ENCODE measurements at regions not wholly inside any gene's neighbourhood (a gene's known extent, or its start where the extent isn't known, plus 50 kb on each side); places are given as distances from the start of the nearest gene placed in this dataset.
"Not testable (repeated sequence)": the region's sequence is repeated elsewhere in the genome, so short reads cannot be mapped to it uniquely, and the experiment has no call there.

- H3K27me3 Mint-ChIP-seq (ENCODE audit: low read depth), result no peaks in the 10 kb centered on the region
- no peaks in the 10 kb centered on the region for H3K9me3 Mint-ChIP-seq
- ATAC-seq (replicated peaks in 1 of 2), result no peak
- no peak overlapping the region for H3K27ac Mint-ChIP-seq
- no peak for DNase-seq
- H3K4me3 Mint-ChIP-seq, result no peak overlapping the region
- H3K4me1 Mint-ChIP-seq (ENCODE audit: low read depth), result peaks cover 80% of the 10 kb centered on the region
- peaks cover 0 to 3% of the 10 kb centered on the region in 2 donors for H3K36me3 Mint-ChIP-seq (ENCODE audit: insufficient read depth in 2 of 2)
Observed at GRCh38 chr5:40431734-40432133, 248.0 kb upstream of the PTGER4 start.

- ATAC-seq (replicated peaks in 1 of 2) (peak; percentile 14 to 20), DNase-seq (no peak)
- Mint-ChIP-seq H3K36me3 (ENCODE audit: insufficient read depth in 2 of 2) (peaks cover 1 to 6% of the 10 kb centered on the region in 2 donors), H3K27ac (peak overlapping the region; percentile 59), H3K4me1 (ENCODE audit: low read depth) (peaks cover 65% of the 10 kb centered on the region), H3K9me3 (peaks cover 2 to 5% of the 10 kb centered on the region in 2 donors), H3K27me3 (ENCODE audit: low read depth) (no peaks in the 10 kb centered on the region), H3K4me3 (peak overlapping the region; percentile 35 to 55)
Observed at GRCh38 chr5:40430101-40430710, 249.5 kb upstream of the PTGER4 start.

DNA sequence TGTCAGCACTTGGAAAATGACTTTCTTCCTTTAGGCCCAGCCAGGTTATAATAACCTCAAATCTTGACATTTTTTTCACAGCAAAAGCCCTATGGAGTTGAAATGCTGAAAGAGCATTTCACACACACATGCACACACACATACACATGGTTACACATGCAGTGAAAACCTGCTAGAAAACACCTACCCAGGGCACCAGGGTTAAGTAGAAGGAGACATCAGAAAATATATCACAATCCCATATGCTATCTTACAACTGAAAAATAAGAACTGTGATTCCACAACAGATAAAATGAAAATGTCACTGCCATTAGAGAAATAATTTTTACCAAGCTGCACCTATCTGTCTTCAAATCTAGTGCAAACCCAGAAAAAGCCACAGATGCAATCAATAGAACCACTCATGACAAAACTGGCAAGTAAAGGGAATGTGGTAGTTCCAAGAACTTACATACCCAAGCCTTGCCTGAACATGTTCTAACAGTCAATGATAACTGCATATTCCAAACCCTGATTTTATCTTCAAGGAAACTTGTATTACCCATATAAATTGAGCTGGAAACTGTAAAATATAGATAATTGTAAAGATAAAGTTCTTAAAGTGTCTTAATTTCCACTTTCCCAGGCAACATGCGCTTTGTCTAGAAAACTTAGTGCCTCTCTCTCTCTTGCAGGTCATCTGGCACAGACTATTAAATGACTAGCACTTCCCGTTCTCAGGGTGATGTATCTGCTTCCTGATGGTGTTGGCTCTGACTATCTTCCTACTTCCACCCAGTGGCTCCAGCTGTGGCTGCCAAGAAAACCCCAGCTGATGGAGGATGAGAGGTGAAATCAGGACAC, 250.2 kb upstream of the PTGER4 start:
- Mint-ChIP-seq H3K27ac (peak overlapping the region; percentile 59), H3K4me1 (ENCODE audit: low read depth) (peaks cover 58% of the 10 kb centered on the region), H3K27me3 (ENCODE audit: low read depth) (no peaks in the 10 kb centered on the region), H3K9me3 (peaks cover 2 to 5% of the 10 kb centered on the region in 2 donors), H3K4me3 (peak overlapping the region; percentile 55 to 66), H3K36me3 (ENCODE audit: insufficient read depth in 2 of 2) (peaks cover 1 to 6% of the 10 kb centered on the region in 2 donors)
- ATAC-seq (replicated peaks in 1 of 2) (peak; percentile 52 to 67), DNase-seq (no peak)

GRCh38 chr5:40428815-40429214, 250.9 kb upstream of the PTGER4 start:
- no peak overlapping the region for H3K27ac Mint-ChIP-seq
- ATAC-seq (replicated peaks in 1 of 2), result no peak
- H3K4me3 Mint-ChIP-seq, result peak overlapping the region in 1 of 2 donors; percentile 66

DNA sequence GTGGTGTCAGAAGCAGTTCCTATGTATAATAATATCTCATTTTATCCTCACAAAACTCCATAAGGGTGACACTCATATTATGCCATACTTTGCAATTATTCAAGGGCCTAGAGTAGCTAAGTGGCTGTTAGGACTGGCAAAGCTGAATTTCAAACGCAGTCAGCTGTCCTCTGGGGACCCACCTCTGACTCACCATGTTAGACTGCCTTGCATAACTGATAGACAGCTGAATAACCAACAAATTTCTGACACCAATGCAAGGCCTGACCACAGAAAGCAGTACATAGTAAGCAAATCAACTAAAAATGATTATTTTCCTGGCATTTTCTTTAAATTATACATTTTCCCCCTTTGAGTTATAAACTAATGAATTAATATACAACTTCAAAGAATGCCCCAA, 251.6 kb upstream of the PTGER4 start:
- H3K27ac Mint-ChIP-seq, result no peak overlapping the region
- H3K9me3 Mint-ChIP-seq, result peaks cover 5 to 6% of the 10 kb centered on the region in 2 donors
- H3K27me3 Mint-ChIP-seq (ENCODE audit: low read depth), result no peaks in the 10 kb centered on the region
- DNase-seq, result no peak
- H3K36me3 Mint-ChIP-seq (ENCODE audit: insufficient read depth in 2 of 2), result peaks cover 5 to 10% of the 10 kb centered on the region in 2 donors
- peak; percentile 72 to 74 for ATAC-seq (replicated peaks in 1 of 2)
- peaks cover 44% of the 10 kb centered on the region for H3K4me1 Mint-ChIP-seq (ENCODE audit: low read depth)
- H3K4me3 Mint-ChIP-seq, result no peak overlapping the region

More at GRCh38 chr5:40428815-40429214, 250.9 kb upstream of the PTGER4 start:
- Mint-ChIP-seq H3K27me3 (ENCODE audit: low read depth) (no peaks in the 10 kb centered on the region), H3K4me1 (ENCODE audit: low read depth) (peaks cover 51% of the 10 kb centered on the region), H3K9me3 (peaks cover 2 to 5% of the 10 kb centered on the region in 2 donors), H3K36me3 (ENCODE audit: insufficient read depth in 2 of 2) (peaks cover 1 to 6% of the 10 kb centered on the region in 2 donors)
- DNase-seq, result no peak

DNA sequence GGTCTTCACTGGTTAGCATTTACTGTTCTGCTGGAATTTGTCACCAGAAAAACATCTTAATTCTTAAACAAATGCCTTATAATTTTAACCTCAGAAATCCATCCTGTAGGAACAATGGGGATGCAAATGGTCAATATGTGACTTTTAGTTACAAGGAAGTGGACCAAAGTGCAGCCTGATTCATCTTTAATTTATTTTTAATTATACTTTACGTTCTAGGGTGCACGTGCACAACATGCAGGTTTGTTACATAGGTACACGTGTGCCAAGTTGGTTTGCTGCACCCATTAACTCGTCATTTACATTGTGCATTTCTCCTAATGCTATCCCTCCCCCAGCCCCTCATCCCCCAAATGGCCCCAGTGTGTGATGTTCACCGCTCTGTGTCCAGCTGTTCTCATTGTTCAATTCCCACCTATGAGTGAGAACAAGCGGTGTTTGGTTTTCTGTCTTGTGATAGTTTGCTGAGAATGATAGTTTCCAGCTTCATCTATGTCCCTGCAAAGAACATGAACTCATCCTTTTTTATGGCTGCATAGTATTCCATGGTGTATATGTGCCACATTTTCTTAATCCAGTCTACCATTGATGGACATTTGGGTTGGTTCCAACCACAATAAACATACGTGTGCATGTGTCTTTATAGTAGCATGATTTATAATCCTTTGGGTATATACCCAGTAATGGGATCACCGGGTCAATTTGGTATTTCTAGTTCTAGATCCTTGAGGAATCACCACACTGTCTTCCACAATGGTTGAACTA, 262.5 kb upstream of the PTGER4 start:
- peaks cover 18% of the 10 kb centered on the region in 2 donors for H3K9me3 Mint-ChIP-seq
- peaks cover 22 to 33% of the 10 kb centered on the region in 2 donors for H3K36me3 Mint-ChIP-seq (ENCODE audit: insufficient read depth in 2 of 2)
- H3K27me3 Mint-ChIP-seq (ENCODE audit: low read depth); H3K4me3 Mint-ChIP-seq; ATAC-seq (replicated peaks in 1 of 2); H3K4me1 Mint-ChIP-seq (ENCODE audit: low read depth); DNase-seq; H3K27ac Mint-ChIP-seq: not testable (repeated sequence)

GRCh38 chr5:40416588-40416987, 263.1 kb upstream of the PTGER4 start:
- Mint-ChIP-seq H3K9me3 (peaks cover 16 to 19% of the 10 kb centered on the region in 2 donors), H3K27ac (no peak overlapping the region), H3K4me3 (no peak overlapping the region), H3K36me3 (ENCODE audit: insufficient read depth in 2 of 2) (peaks cover 19 to 29% of the 10 kb centered on the region in 2 donors), H3K27me3 (ENCODE audit: low read depth) (no peaks in the 10 kb centered on the region), H3K4me1 (ENCODE audit: low read depth) (peaks cover 7% of the 10 kb centered on the region)
- DNase-seq, result no peak
- ATAC-seq (replicated peaks in 1 of 2), result no peak

DNA sequence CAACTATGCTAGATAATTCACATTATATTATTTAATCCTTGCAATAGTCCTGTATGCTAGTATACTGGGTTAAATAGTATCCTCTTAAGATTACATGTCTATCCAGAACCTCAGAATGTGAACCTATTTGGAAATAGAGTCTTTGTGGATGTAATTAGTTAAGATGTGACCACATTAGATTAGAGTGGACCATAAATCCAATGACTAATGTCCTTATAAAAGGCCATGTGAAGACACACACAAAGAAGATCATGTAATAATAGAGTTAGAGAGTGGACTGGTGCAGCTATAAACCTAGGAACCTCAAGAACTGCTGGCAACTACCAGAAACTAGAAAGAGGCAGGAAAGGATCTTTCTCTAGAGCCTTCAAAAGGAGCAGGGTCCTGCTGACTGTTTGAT, 263.6 kb upstream of the PTGER4 start:
- peaks cover 16 to 23% of the 10 kb centered on the region in 2 donors for H3K9me3 Mint-ChIP-seq
- no peaks in the 10 kb centered on the region for H3K27me3 Mint-ChIP-seq (ENCODE audit: low read depth)
- ATAC-seq (replicated peaks in 1 of 2) (no peak), DNase-seq (no peak)
- peaks cover 16 to 31% of the 10 kb centered on the region in 2 donors for H3K36me3 Mint-ChIP-seq (ENCODE audit: insufficient read depth in 2 of 2)
- no peak overlapping the region for H3K27ac Mint-ChIP-seq
- H3K4me1 Mint-ChIP-seq (ENCODE audit: low read depth), result peaks cover 12% of the 10 kb centered on the region
- H3K4me3 Mint-ChIP-seq, result no peak overlapping the region

GRCh38 chr5:40414922-40415321, 264.8 kb upstream of the PTGER4 start:
- Mint-ChIP-seq H3K4me1 (ENCODE audit: low read depth) (peaks cover 24% of the 10 kb centered on the region), H3K9me3 (peaks cover 13 to 15% of the 10 kb centered on the region in 2 donors), H3K27ac (no peak overlapping the region), H3K27me3 (ENCODE audit: low read depth) (no peaks in the 10 kb centered on the region), H3K36me3 (ENCODE audit: insufficient read depth in 2 of 2) (peaks cover 9 to 23% of the 10 kb centered on the region in 2 donors), H3K4me3 (no peak overlapping the region)
- no peak for DNase-seq
- ATAC-seq (replicated peaks in 1 of 2), result no peak

GRCh38 chr5:40413743-40414142, 266.0 kb upstream of the PTGER4 start:
- Mint-ChIP-seq H3K9me3 (peaks cover 11 to 12% of the 10 kb centered on the region in 2 donors), H3K36me3 (ENCODE audit: insufficient read depth in 2 of 2) (peaks cover 7 to 20% of the 10 kb centered on the region in 2 donors), H3K27me3 (ENCODE audit: low read depth) (no peaks in the 10 kb centered on the region), H3K27ac (no peak overlapping the region), H3K4me1 (ENCODE audit: low read depth) (peaks cover 36% of the 10 kb centered on the region), H3K4me3 (no peak overlapping the region)
- no peak for DNase-seq
- ATAC-seq (replicated peaks in 1 of 2), result no peak

- Mint-ChIP-seq H3K4me3 (no peak overlapping the region), H3K36me3 (ENCODE audit: insufficient read depth in 2 of 2) (peaks cover 3 to 13% of the 10 kb centered on the region in 2 donors), H3K27ac (no peak overlapping the region), H3K4me1 (ENCODE audit: low read depth) (peaks cover 45% of the 10 kb centered on the region), H3K27me3 (ENCODE audit: low read depth) (no peaks in the 10 kb centered on the region), H3K9me3 (peaks cover 7 to 8% of the 10 kb centered on the region in 2 donors)
- DNase-seq (no peak), ATAC-seq (replicated peaks in 1 of 2) (no peak)
Observed at GRCh38 chr5:40412771-40413170, 266.9 kb upstream of the PTGER4 start.

- Mint-ChIP-seq H3K4me1 (ENCODE audit: low read depth) (peaks cover 62% of the 10 kb centered on the region), H3K4me3 (peak overlapping the region; percentile 54 to 73), H3K9me3 (peaks cover 7 to 9% of the 10 kb centered on the region in 2 donors), H3K27me3 (ENCODE audit: low read depth) (no peaks in the 10 kb centered on the region), H3K36me3 (ENCODE audit: insufficient read depth in 2 of 2) (peaks cover 6 to 16% of the 10 kb centered on the region in 2 donors), H3K27ac (peak overlapping the region; percentile 45)
- ATAC-seq (replicated peaks in 1 of 2), result peak; percentile 1 to 2
- DNase-seq, result no peak
Observed at GRCh38 chr5:40410964-40411635, 268.6 kb upstream of the PTGER4 start.

Measured in activated T-cell treated with anti-CD3 and anti-CD28 coated beads, Interleukin-2, amount 50 U/mL, for 72 hours (primary cell).